IMR-90 (cell line): ENCODE measurements at regions not wholly inside any gene's neighbourhood (a gene's known extent, or its start where the extent isn't known, plus 50 kb on each side); places are given as distances from the start of the nearest gene placed in this dataset.

Experiments
- ATAC-seq: fragments of 200-7000 bp; cut with Tn5 transposase; 2 replicates; pipeline ENCODE4 v1.9.1; 2020; ENCODE audit warnings: low read depth, mild to moderate bottlenecking, moderate library complexity
- BruUV-seq: library from RNA; stranded (reverse); fragments of 400-500 nt; replicated peaks from 2 replicates; lab custom pipeline; 2021; lab: Mats Ljungman, UMichigan
- CTCF ChIA-PET: fragments of 300-600 bp; formaldehyde crosslinking; extraction: SDS; loops from one replicate; lab custom pipeline; 2021; ENCODE audit warnings: antibody characterized with exemption; lab: Yijun Ruan, JAX
- POLR2A ChIA-PET: fragments of 300-600 bp; sonication (Branson Sonifier 250); formaldehyde crosslinking; loops from one replicate; lab custom pipeline; 2022; ENCODE audit warnings: antibody characterized with exemption; ENCODE audit not compliant: unreplicated experiment; lab: Charles Lee
- DNase-seq: peaks from one replicate; pipeline ENCODE4 v3.0.0; 2013
- H2AFZ ChIP-seq: replicated peaks from 2 replicates; pipeline ENCODE3; 2013; ENCODE audit warnings: low read length, mild to moderate bottlenecking; ENCODE audit not compliant: poor library complexity
- H2AK5ac ChIP-seq: 2 replicates; pipeline ENCODE4 v1.6.1; 2013; ENCODE audit warnings: low read depth, low read length, inconsistent platforms
- H2AK9ac ChIP-seq: replicated peaks from 2 replicates; pipeline ENCODE3; 2013; ENCODE audit warnings: mild to moderate bottlenecking, low read depth, low read length, moderate library complexity; ENCODE audit not compliant: poor library complexity
- H2BK120ac ChIP-seq: 2 replicates; pipeline ENCODE4 v1.6.1; 2013; ENCODE audit warnings: low read depth, low read length, inconsistent platforms
- H2BK15ac ChIP-seq: 3 replicates; pipeline ENCODE4 v1.6.1; 2013; ENCODE audit warnings: low read depth, low read length, inconsistent platforms
- H2BK20ac ChIP-seq: 2 replicates; pipeline ENCODE4 v1.6.1; 2013; ENCODE audit warnings: low read depth, mild to moderate bottlenecking, inconsistent platforms, low read length, moderate library complexity
- H2BK5ac ChIP-seq: 2 replicates; pipeline ENCODE4 v1.6.1; 2013; ENCODE audit warnings: mild to moderate bottlenecking, low read depth, low read length, inconsistent platforms; ENCODE audit not compliant: poor library complexity, severe bottlenecking
- H3K14ac ChIP-seq: replicated peaks from 2 replicates; pipeline ENCODE4 v1.6.1; 2013; ENCODE audit warnings: low read depth, low read length, inconsistent platforms
- H3K18ac ChIP-seq: 2 replicates; pipeline ENCODE4 v1.6.1; 2013; ENCODE audit warnings: low read depth, low read length, control low read depth
- H3K23ac ChIP-seq: 2 replicates; pipeline ENCODE4 v1.6.1; 2013; ENCODE audit warnings: low read depth, low read length, inconsistent platforms
- H3K27ac ChIP-seq: 2 replicates; pipeline ENCODE4 v1.5.1; 2013; ENCODE audit warnings: mild to moderate bottlenecking, control low read depth, low read length; ENCODE audit not compliant: insufficient read depth
- H3K27me3 ChIP-seq: 2 replicates; pipeline ENCODE4 v1.6.1; 2013; ENCODE audit warnings: low read length; ENCODE audit not compliant: control insufficient read depth, insufficient read depth
- H3K36me3 ChIP-seq: 2 replicates; pipeline ENCODE4 v1.6.1; 2013; ENCODE audit warnings: low read length, mixed read lengths; ENCODE audit not compliant: control insufficient read depth, insufficient read depth
- H3K4ac ChIP-seq: 2 replicates; pipeline ENCODE4 v1.6.1; 2013; ENCODE audit warnings: low read depth, low read length, inconsistent platforms
- H3K4me1 ChIP-seq: 2 replicates; pipeline ENCODE4 v1.6.1; 2013; ENCODE audit warnings: low read length, mixed read lengths; ENCODE audit not compliant: control insufficient read depth, insufficient read depth
- H3K4me2 ChIP-seq: 2 replicates; pipeline ENCODE4 v1.6.1; 2013; ENCODE audit warnings: low read depth, mild to moderate bottlenecking, control low read depth, low read length, moderate library complexity
- H3K4me3 ChIP-seq: 2 replicates; pipeline ENCODE4 v1.5.1; 2013; ENCODE audit warnings: low read depth, mild to moderate bottlenecking, control low read depth, low read length, moderate library complexity; ENCODE audit not compliant: insufficient read depth
- H3K56ac ChIP-seq: 2 replicates; pipeline ENCODE4 v1.6.1; 2013; ENCODE audit warnings: low read length, inconsistent platforms; ENCODE audit not compliant: insufficient read depth; ENCODE audit errors: extremely low read depth
- H3K79me1 ChIP-seq, 2 experiments: 2 replicates each; pipeline ENCODE4 v1.6.1; 2013; ENCODE audit warnings: low read length in 2 of 2, inconsistent platforms in 1 of 2, low read depth in 1 of 2
- H3K9ac ChIP-seq: 2 replicates; pipeline ENCODE4 v1.6.1; 2013; ENCODE audit warnings: low read depth, low read length, control low read depth
- H3K9me1 ChIP-seq: 2 replicates; pipeline ENCODE4 v1.6.1; 2013; ENCODE audit warnings: low read length, inconsistent platforms; ENCODE audit not compliant: insufficient read depth
- H3K9me3 ChIP-seq: 2 replicates; pipeline ENCODE4 v1.6.1; 2013; ENCODE audit warnings: low read length; ENCODE audit not compliant: control insufficient read depth, insufficient read depth
- H4K20me1 ChIP-seq: 2 replicates; pipeline ENCODE4 v1.6.1; 2013; ENCODE audit warnings: low read length, inconsistent platforms; ENCODE audit not compliant: insufficient read depth
- H4K5ac ChIP-seq: 2 replicates; pipeline ENCODE4 v1.6.1; 2013; ENCODE audit warnings: mild to moderate bottlenecking, low read depth, low read length, control low read depth
- H4K8ac ChIP-seq, 2 experiments: 2 replicates each; pipeline ENCODE4 v1.6.1; 2013; ENCODE audit warnings: low read depth in 2 of 2, low read length in 2 of 2, control low read depth in 1 of 2, inconsistent platforms in 1 of 2
- H4K91ac ChIP-seq: 2 replicates; pipeline ENCODE4 v1.6.1; 2013; ENCODE audit warnings: low read depth, low read length, inconsistent platforms; ENCODE audit not compliant: insufficient read depth
- ELK1 ChIP-seq: fragments of 150-350 bp; IDR thresholded peaks from 2 replicates; pipeline ENCODE4 v1.6.1; 2016; ENCODE audit warnings: low read depth, mild to moderate bottlenecking, low read length, moderate library complexity, borderline replicate concordance
- FOS ChIP-seq: fragments of 150-350 bp; IDR thresholded peaks from 2 replicates; pipeline ENCODE4 v1.6.1; 2016; ENCODE audit warnings: low read depth, low read length
- MAFK ChIP-seq: IDR thresholded peaks from 2 replicates; pipeline ENCODE4 v1.6.1; 2012; ENCODE audit warnings: low read depth, low read length, improper control_type of control experiment
- RAD21 ChIP-seq: IDR thresholded peaks from 2 replicates; pipeline ENCODE4 v1.6.1; 2012; ENCODE audit warnings: low read length, improper control_type of control experiment
- SMC3 ChIP-seq: fragments of 150-350 bp; IDR thresholded peaks from 2 replicates; pipeline ENCODE4 v1.6.1; 2016; ENCODE audit warnings: low read depth, mild to moderate bottlenecking, antibody characterized with exemption, low read length, moderate library complexity
- WGBS, 2 experiments: methylation state at CpG; one replicate each; pipeline versions ENCODE4 v1.1.5 to v1.1.7; 2013; ENCODE audit warnings: missing lambda C conversion rate in 2 of 2; ENCODE audit not compliant: insufficient read length in 1 of 2; ENCODE audit errors: extremely low coverage in 2 of 2; 5-methylcytosine and 5-hydroxymethylcytosine counted together
- dilution Hi-C: fragments of 300-500 bp; cut with HindIII; formaldehyde crosslinking; loops from one replicate; pipeline ENCODE4 v1.14.3; 2018; ENCODE audit warnings: low sequenced_read_pairs; ENCODE audit not compliant: unreplicated experiment
- in situ Hi-C: fragments of 300-500 bp; cut with MboI; formaldehyde crosslinking; loops from 3 replicates; pipeline ENCODE4 v1.14.3; 2019; ENCODE audit warnings: low sequenced_read_pairs, inconsistent platforms, mixed read lengths
- intact Hi-C: fragments of 100-400 bp; cut with micrococcal nuclease; formaldehyde crosslinking; loops from 2 replicates; pipeline ENCODE4 v1.10.0; 2022

- ATAC-seq (no peak), DNase-seq (no peak)
- Histone ChIP-seq H2AK5ac (no peak overlapping the region), H3K9me3 (no peaks in the 10 kb centered on the region), H3K4me2 (no peak overlapping the region), H3K79me1 (no peaks in the 10 kb centered on the region), H2BK5ac (no peak overlapping the region), H3K56ac (no peak overlapping the region), H4K91ac (no peak overlapping the region), H3K9me1 (no peaks in the 10 kb centered on the region), H3K9ac (no peak overlapping the region), H3K27me3 (no peaks in the 10 kb centered on the region), H2AFZ (no peak overlapping the region), H3K36me3 (no peaks in the 10 kb centered on the region), H4K5ac (no peak overlapping the region), H2BK20ac (no peak overlapping the region), H3K18ac (no peak overlapping the region), H2BK15ac (no peak overlapping the region), H3K27ac (no peak overlapping the region), H3K23ac (no peak overlapping the region), H3K4me1 (no peaks in the 10 kb centered on the region), H2AK9ac (no peak overlapping the region), H4K20me1 (no peaks in the 10 kb centered on the region), H2BK120ac (no peak overlapping the region), H3K4ac (no peak overlapping the region), H4K8ac (no peak overlapping the region), H3K14ac (no peak overlapping the region), H3K4me3 (no peak overlapping the region)
- CTCF ChIA-PET: no interaction called here
- BruUV-seq: no TSS peak
- dilution Hi-C loops (no loop called here), in situ Hi-C loops (no loop called here), intact Hi-C loops (no loop called here)
- POLR2A ChIA-PET: no interaction called here
- no CpG with 5 or more reads among the region's 2 CpGs for WGBS, 2 experiments
- TF ChIP-seq FOS (no peak), RAD21 (no peak), MAFK (no peak), ELK1 (no peak), SMC3 (no peak)
Observed at GRCh38 chrX:25241461-25241860, 225.7 kb upstream of the ARX start.
